ENCODE measurements at regions not wholly inside any gene's neighbourhood (a gene's known extent, or its start where the extent isn't known, plus 50 kb on each side); places are given as distances from the start of the nearest gene placed in this dataset.

GRCh38 chr5:72615061-72615460 is 107.9 kb upstream of the ZNF366 start:
- DNase-seq, result no peak

- no peak for DNase-seq
Observed at GRCh38 chr5:72613515-72613914, 106.3 kb upstream of the ZNF366 start.

- no peak for DNase-seq
Observed at GRCh38 chr5:72612810-72613209, 105.6 kb upstream of the ZNF366 start.

- peak; percentile 35 for DNase-seq
Observed at GRCh38 chr5:72611118-72611730, 104.0 kb upstream of the ZNF366 start.

GRCh38 chr5:72608926-72609325 is 101.7 kb upstream of the ZNF366 start:
- DNase-seq, result no peak

GRCh38 chr5:72608297-72608696 is 101.1 kb upstream of the ZNF366 start:
- no peak for DNase-seq

- no peak for DNase-seq
Observed at GRCh38 chr5:72607381-72607780, 100.2 kb upstream of the ZNF366 start.

- DNase-seq, result no peak
Observed at GRCh38 chr5:72606525-72606924, 99.3 kb upstream of the ZNF366 start.

- DNase-seq, result no peak
Observed at GRCh38 chr5:72605632-72606031, 98.4 kb upstream of the ZNF366 start.

- DNase-seq, result no peak
Observed at GRCh38 chr5:72604798-72605154, 97.6 kb upstream of the ZNF366 start.

GRCh38 chr5:72604111-72604797 is 97.0 kb upstream of the ZNF366 start:
- no peak for DNase-seq

- no peak for DNase-seq
Observed at GRCh38 chr5:72602696-72603685, 95.8 kb upstream of the ZNF366 start.

- DNase-seq, result no peak
Observed at GRCh38 chr5:72601861-72602260, 94.7 kb upstream of the ZNF366 start.

GRCh38 chr5:72600391-72600981 is 93.3 kb upstream of the ZNF366 start:
- DNase-seq, result no peak

GRCh38 chr5:72599519-72600370 is 92.5 kb upstream of the ZNF366 start:
- DNase-seq, result no peak

- DNase-seq, result no peak
Observed at GRCh38 chr5:72599065-72599433, 91.8 kb upstream of the ZNF366 start.

GRCh38 chr5:72598401-72599064 is 91.3 kb upstream of the ZNF366 start:
- DNase-seq, result no peak

GRCh38 chr5:72597456-72597948 is 90.3 kb upstream of the ZNF366 start:
- no peak for DNase-seq

- DNase-seq, result no peak
Observed at GRCh38 chr5:72596956-72597355, 89.7 kb upstream of the ZNF366 start.

GRCh38 chr5:72588640-72589039 is 81.4 kb upstream of the ZNF366 start:
- no peak for DNase-seq

- no peak for DNase-seq
Observed at GRCh38 chr5:72587661-72588308, 80.6 kb upstream of the ZNF366 start.
